Upper lobe of left lung (tissue), 6 donors: ENCODE measurements at regions not wholly inside any gene's neighbourhood (a gene's known extent, or its start where the extent isn't known, plus 50 kb on each side); places are given as distances from the start of the nearest gene placed in this dataset.

ENCODE experiments used
- ATAC-seq, 2 donors: fragments of 200-7000 bp; cut with Tn5 transposase; one replicate each; pipeline ENCODE4 v1.9.1; 2022; ENCODE audit warnings: mild to moderate bottlenecking in 2 of 2, moderate library complexity in 2 of 2; ENCODE audit not compliant: low FRiP score in 2 of 2
- DNase-seq, 2 donors: peaks; one replicate each; pipeline ENCODE4 v3.0.0-alpha.2; 2019 to 2020
- H3K27ac ChIP-seq, 4 donors: fragments of 200-600 bp; sonication (generic); one replicate each; pipeline ENCODE4 v1.5.1; 2016 to 2019
- H3K27me3 ChIP-seq, 4 donors: fragments of 200-600 bp; sonication (generic); one replicate each; pipeline ENCODE4 v1.5.1; 2017 to 2019
- H3K36me3 ChIP-seq, 4 donors: fragments of 200-600 bp; sonication (generic); one replicate each; pipeline ENCODE4 v1.5.1; 2016 to 2019
- H3K4me1 ChIP-seq, 4 donors: fragments of 200-600 bp; sonication (generic); one replicate each; pipeline ENCODE4 v1.5.1; 2018 to 2019
- H3K4me3 ChIP-seq, 4 donors: fragments of 200-600 bp; sonication (generic); one replicate each; pipeline ENCODE4 v1.5.1; 2017 to 2019; ENCODE audit warnings: mild to moderate bottlenecking in 2 of 4, moderate library complexity in 1 of 4
- H3K9me3 ChIP-seq, 4 donors: fragments of 200-600 bp; sonication (generic); one replicate each; pipeline ENCODE4 v1.5.1; 2018 to 2019
- EP300 ChIP-seq, 4 donors: sonication (generic); formaldehyde crosslinking; IDR thresholded peaks; one replicate each; pipeline ENCODE4 v1.5.1; 2017; ENCODE audit warnings: antibody characterized with exemption in 4 of 4, control low read depth in 2 of 4
- POLR2A ChIP-seq, 4 donors: fragments of 450-650 bp; IDR thresholded peaks; one replicate each; pipeline ENCODE4 v1.5.1; 2016 to 2017; ENCODE audit warnings: antibody characterized with exemption in 4 of 4, mild to moderate bottlenecking in 2 of 4
- POLR2AphosphoS5 ChIP-seq, 2 donors: sonication (generic); formaldehyde crosslinking; IDR thresholded peaks; one replicate each; pipeline ENCODE4 v1.5.1; 2017; ENCODE audit warnings: antibody characterized with exemption in 2 of 2
- whole genome bisulfite sequencing, 2 donors: methylation state at CpG; one replicate each; pipeline ENCODE4 v1.1.5; 2017 to 2018; 5-methylcytosine and 5-hydroxymethylcytosine counted together
- TF ChIP-seq, protein P1 (sequence below), 6 experiments: fragments of 450-650 bp in 4 of 6; fragments of 200-600 bp in 2 of 6; sonication (generic) in 2 of 6; IDR thresholded peaks; one replicate each; pipeline ENCODE4 v1.5.1; 2016 to 2019; ENCODE audit warnings: antibody characterized with exemption in 6 of 6
- donor health status: DM: no; HTN: no; CAD: no; lungs with moderate emphysema.
- donor health status: DM: no; HTN: yes; CAD: no; lungs with severe emphysema.

DNA sequence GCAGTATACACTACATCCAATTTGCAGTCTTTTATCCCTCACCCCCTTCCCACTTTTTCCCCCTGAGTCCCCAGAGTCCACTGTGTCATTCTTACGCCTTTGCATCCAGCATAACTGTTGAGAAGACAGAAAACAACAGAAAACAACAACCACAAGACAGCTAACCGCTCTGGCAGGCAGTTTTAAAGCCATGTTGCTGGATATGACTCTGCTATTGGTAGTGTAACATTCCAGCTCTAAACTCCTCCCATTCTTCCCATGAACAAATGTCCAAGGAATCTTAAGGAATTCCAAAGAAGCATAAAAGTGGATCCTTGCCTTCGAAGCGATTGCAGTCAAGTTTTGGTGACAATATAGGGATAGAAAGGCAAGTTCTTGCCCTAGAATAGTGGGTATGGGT, 599.1 kb downstream of the NYAP2 start:
- no peaks in the 10 kb centered on the region for H3K9me3 ChIP-seq
- H3K4me3 ChIP-seq, result no peak overlapping the region
- no peak overlapping the region for H3K27ac ChIP-seq
- no peak for ATAC-seq
- 80 to 90% methylated on average over 4 of the region's 4 CpGs for WGBS, 2 donors
- no peaks in the 10 kb centered on the region for H3K27me3 ChIP-seq
- H3K4me1 ChIP-seq, result peaks cover 0 to 11% (median 3%) of the 10 kb centered on the region in 4 donors
- DNase-seq, result no peak
- H3K36me3 ChIP-seq, result no peaks in the 10 kb centered on the region
- TF ChIP-seq EP300 (IDR thresholded peaks at IDR 0.05), result no peak
- TF ChIP-seq, protein P1, sequence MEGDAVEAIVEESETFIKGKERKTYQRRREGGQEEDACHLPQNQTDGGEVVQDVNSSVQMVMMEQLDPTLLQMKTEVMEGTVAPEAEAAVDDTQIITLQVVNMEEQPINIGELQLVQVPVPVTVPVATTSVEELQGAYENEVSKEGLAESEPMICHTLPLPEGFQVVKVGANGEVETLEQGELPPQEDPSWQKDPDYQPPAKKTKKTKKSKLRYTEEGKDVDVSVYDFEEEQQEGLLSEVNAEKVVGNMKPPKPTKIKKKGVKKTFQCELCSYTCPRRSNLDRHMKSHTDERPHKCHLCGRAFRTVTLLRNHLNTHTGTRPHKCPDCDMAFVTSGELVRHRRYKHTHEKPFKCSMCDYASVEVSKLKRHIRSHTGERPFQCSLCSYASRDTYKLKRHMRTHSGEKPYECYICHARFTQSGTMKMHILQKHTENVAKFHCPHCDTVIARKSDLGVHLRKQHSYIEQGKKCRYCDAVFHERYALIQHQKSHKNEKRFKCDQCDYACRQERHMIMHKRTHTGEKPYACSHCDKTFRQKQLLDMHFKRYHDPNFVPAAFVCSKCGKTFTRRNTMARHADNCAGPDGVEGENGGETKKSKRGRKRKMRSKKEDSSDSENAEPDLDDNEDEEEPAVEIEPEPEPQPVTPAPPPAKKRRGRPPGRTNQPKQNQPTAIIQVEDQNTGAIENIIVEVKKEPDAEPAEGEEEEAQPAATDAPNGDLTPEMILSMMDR (IDR thresholded peaks at IDR 0.05), result no peak
- no peak for TF ChIP-seq POLR2AphosphoS5 (IDR thresholded peaks at IDR 0.05)
- TF ChIP-seq POLR2A (IDR thresholded peaks at IDR 0.05), result no peak

DNA sequence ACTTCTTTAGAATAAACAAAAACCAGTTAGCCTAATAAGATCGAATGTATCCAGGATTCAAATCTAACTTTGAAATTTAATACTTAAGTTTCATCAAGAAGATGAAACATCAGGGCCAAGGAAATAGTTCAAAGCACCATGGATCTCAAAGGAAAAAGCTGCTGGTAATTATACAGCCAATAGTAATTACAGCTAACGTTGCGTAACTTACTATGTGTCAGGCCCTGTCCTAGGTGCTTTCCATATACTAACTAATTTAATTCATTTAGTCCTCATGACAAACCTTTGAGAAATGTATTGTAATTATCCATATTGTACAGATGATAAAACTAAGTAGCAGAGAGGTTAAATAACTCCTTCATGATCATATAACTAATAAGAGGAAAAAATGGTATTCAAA, 598.6 kb downstream of the NYAP2 start:
- no peak for DNase-seq
- Histone ChIP-seq H3K9me3 (no peaks in the 10 kb centered on the region), H3K27me3 (no peaks in the 10 kb centered on the region), H3K4me3 (no peak overlapping the region), H3K4me1 (peaks cover 0 to 8% (median 3%) of the 10 kb centered on the region in 4 donors), H3K27ac (no peak overlapping the region), H3K36me3 (no peaks in the 10 kb centered on the region)
- 92 to 96% methylated on average over 3 of the region's 3 CpGs for WGBS, 2 donors
- TF ChIP-seq EP300 (IDR thresholded peaks at IDR 0.05) (no peak), POLR2AphosphoS5 (IDR thresholded peaks at IDR 0.05) (no peak), POLR2A (IDR thresholded peaks at IDR 0.05) (no peak)
- TF ChIP-seq, protein P1 (IDR thresholded peaks at IDR 0.05), result no peak
- ATAC-seq, result no peak

DNA sequence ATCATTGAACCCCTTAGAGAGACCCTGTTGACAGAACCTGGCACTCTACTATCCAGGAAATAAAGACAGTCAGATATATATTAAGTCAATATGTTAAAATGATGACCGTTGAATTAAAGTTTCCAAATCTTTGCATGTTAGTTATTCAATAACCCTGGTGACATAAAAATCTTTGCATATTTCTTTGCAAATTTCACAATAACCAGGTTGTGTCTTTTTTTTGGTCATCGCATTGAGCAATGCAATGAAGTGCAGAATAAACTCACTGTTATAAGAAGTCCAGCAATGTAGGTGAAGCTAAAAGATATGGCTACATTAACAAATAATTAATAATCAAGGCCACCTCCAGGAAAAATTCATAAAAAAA, 596.9 kb downstream of the NYAP2 start:
- 59 to 63% methylated on average over 2 of the region's 2 CpGs for WGBS, 2 donors
- no peak overlapping the region for H3K27ac ChIP-seq
- H3K27me3 ChIP-seq, result no peaks in the 10 kb centered on the region
- no peak overlapping the region for H3K4me3 ChIP-seq
- no peak for DNase-seq
- H3K4me1 ChIP-seq, result peaks cover 0 to 6% (median 2%) of the 10 kb centered on the region in 4 donors
- TF ChIP-seq, protein P1 (IDR thresholded peaks at IDR 0.05), result no peak
- no peak for TF ChIP-seq EP300 (IDR thresholded peaks at IDR 0.05)
- no peak for TF ChIP-seq POLR2AphosphoS5 (IDR thresholded peaks at IDR 0.05)
- TF ChIP-seq POLR2A (IDR thresholded peaks at IDR 0.05), result no peak
- H3K9me3 ChIP-seq, result no peaks in the 10 kb centered on the region
- H3K36me3 ChIP-seq, result no peaks in the 10 kb centered on the region
- ATAC-seq, result no peak

DNA sequence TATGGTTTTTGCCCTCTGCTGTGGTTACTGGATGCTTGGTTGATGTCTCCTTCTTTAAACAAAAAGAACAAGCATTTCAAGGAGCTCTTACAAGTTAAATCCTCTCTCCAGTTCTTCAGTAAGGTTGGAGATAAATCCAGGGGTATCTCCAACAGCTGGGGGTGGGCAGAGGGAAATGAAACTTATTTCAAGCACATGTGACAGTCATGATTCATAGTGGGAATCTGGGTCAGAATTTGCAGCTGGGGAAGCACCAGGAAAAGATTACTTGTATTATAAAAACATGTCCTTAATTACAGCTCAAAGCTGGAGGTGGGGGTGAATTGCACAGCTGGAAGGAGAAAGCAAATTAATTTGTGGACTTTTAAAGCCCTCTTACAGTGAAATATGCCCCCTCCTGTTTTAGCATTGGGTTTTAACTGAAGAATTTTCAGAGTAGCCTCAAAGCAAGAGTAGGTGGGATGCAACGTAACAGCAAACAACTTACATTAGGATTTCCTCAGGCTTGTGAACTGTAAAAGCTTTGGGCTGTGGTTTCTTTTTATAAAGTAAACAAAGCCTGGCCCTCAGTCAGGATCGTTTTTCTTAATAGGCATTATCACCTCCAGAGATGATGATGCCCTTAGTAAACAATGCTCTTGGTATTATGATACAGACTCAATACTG, 596.4 kb downstream of the NYAP2 start:
- Histone ChIP-seq H3K27ac (no peak overlapping the region), H3K4me3 (no peak overlapping the region), H3K9me3 (no peaks in the 10 kb centered on the region), H3K4me1 (peaks cover 0 to 6% (median 2%) of the 10 kb centered on the region in 4 donors), H3K36me3 (no peaks in the 10 kb centered on the region), H3K27me3 (no peaks in the 10 kb centered on the region)
- ATAC-seq (no peak), DNase-seq (no peak)
- WGBS, 2 donors, result 30 to 39% methylated on average over 2 of the region's 2 CpGs
- no peak for TF ChIP-seq EP300 (IDR thresholded peaks at IDR 0.05)
- TF ChIP-seq, protein P1 (IDR thresholded peaks at IDR 0.05), result no peak
- no peak for TF ChIP-seq POLR2A (IDR thresholded peaks at IDR 0.05)
- TF ChIP-seq POLR2AphosphoS5 (IDR thresholded peaks at IDR 0.05), result no peak
